Stimulated activated CD4-positive, alpha-beta T cell treated with anti-CD3 and anti-CD28 coated beads, Interleukin-15, amount 100 ng/mL, for 24 hours (primary cell): ENCODE measurements at regions not wholly inside any gene's neighbourhood (a gene's known extent, or its start where the extent isn't known, plus 50 kb on each side); places are given as distances from the start of the nearest gene placed in this dataset.
"Not testable (repeated sequence)": the region's sequence is repeated elsewhere in the genome, so short reads cannot be mapped to it uniquely, and the experiment has no call there.

Source experiments
- DNase-seq: peaks from one replicate; pipeline ENCODE4 v3.0.0-alpha.2; 2020

DNA sequence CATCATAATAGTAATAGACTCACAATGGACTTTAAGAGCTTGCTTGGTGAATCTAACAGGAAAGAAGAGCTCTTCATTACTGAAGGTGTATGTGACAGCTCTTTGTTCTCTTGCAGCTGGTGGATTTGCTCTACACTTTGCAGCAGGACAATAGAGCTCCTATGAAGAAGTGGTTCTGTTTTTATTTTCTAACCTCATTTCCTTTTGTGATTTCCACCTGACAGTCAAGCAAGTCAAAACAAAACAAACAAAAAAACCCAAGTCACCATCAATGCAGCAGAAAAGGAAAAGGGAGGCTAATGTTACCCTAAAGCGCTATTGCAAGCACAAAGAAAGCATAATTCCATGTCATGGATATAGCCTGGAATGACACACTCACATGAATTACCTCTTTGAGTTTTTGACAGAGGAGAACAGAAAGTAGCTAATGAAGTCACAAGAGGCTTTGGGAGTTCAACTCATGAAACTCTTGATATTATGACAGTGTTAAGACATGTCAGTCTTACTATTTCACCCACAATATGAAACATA lies 1188.1 kb downstream of the EPHA7 start:
- no peak for DNase-seq

DNA sequence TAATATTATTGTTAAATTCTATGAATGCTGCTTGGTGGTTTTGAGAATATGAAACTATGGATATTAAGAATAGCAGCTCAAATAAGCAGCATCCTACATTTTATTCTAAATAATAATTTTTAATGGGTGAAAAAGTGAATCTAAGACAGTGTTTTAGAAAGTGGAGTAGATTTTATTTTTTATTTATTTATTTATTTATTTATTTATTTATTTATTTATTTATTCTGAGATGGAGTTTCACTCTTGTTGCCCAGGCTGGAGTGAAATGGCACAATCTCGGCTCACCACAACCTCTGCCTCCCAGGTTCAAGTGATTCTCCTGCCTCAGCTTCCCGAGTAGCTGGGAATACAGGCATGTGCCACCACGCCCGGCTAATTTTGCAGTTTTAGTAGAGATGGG lies 1199.4 kb downstream of the EPHA7 start:
- not testable (repeated sequence) for DNase-seq

GRCh38 chr6:92216717-92217116 lies 1202.6 kb downstream of the EPHA7 start:
- no peak for DNase-seq

GRCh38 chr6:92201618-92202017 lies 1217.7 kb downstream of the EPHA7 start:
- no peak for DNase-seq

GRCh38 chr6:92196325-92196724 lies 1223.0 kb downstream of the EPHA7 start:
- DNase-seq = no peak

GRCh38 chr6:92195796-92196195 lies 1223.6 kb downstream of the EPHA7 start:
- no peak for DNase-seq

GRCh38 chr6:92188016-92188415 lies 1231.3 kb downstream of the EPHA7 start:
- DNase-seq = no peak

DNA sequence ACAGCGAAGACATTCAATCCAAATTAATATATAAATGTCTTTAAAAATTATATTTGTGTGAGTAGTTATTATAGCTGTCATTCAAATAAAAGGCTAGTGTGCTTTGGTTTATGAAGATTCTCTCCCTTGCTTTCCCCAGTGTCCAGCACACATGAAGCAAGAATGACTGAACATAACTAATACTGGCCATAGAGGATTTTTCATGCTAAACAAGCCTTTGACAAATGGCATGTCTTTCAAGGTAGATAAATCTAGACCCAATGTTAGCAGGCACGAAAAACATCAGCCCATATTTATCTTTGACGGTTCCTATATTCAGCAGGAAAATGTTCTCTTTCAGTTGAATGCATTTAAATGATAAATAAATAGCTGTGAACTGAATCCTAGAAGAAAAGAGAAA lies 1234.4 kb downstream of the EPHA7 start:
- no peak for DNase-seq

DNA sequence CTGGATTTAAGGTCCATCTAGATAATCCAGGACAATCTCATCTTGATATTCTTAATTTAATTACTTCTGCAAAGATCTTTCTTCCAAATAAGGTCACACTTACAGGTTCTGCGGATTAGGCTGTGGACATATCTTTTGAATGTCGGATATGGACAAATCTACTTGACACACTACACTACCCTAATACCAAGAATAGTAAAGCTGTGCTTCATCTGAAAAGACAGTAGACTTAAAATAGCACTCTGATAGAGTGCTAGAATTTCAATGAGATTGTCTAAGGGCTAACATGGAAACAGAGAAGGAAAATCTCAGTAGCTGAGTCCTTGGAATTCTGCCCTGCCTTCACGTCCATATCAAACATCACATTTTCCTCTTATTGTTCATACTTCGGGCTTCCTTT lies 1238.0 kb downstream of the EPHA7 start:
- no peak for DNase-seq

GRCh38 chr6:92180090-92180489 lies 1239.3 kb downstream of the EPHA7 start:
- DNase-seq = no peak

DNA sequence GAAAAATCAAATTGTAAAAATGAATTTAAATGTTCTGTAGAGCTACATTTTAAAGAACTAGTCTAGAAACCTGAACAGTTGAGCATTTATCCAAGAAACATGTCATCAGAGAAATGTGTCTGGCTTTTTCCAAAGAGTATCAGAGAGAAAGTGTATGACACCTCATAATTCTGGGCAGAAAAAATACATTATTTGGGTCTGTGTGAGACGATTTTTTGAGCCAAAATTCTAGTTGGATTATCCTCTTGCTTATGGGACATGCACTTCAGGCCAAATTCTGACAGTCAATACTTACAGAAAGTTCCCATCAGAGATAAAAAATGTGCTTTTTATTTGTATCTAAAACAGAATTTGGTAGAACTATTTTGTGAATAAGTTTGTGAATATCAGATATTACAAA lies 1242.7 kb downstream of the EPHA7 start:
- DNase-seq = no peak

- no peak for DNase-seq
These were observed 1244.8 kb downstream of the EPHA7 start for GRCh38 chr6:92174398-92175073.

DNA sequence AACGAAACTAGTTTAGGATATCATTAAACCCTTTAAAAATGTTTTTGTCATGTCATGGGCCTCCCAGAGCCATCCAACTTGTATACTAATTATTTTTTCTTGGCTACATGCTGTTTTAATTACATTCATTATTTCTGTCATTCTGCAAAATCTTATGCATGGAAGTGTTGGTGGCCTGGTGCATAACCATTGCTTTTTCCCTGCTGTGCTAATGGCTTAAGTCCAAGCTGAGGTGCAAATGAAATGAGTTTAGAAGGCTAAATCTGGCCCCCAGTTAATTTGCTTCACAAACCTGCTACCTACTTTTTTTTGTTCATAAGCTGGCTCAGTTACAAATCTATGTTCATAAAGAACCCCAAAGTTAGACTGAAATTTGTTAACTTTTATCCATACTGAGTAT lies 1249.9 kb downstream of the EPHA7 start:
- no peak for DNase-seq

DNA sequence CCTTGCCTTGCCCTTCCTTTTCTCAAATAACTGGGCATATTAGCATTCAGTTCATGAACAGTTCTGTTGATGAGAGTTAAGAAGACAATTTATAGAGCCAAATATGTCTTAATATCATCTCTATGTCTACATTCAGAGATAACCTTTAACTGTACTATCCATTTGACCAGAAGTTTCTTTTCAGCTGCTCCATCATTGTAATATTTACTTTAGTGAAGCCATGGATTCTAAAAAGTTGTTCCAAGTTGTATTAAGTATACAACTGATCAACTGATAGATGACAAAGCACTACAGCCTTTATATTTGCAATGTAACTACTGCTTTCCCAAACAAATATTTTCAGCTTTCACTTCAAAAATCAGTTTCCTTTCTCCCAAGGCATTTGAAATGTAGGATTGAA lies 1252.7 kb downstream of the EPHA7 start:
- no peak for DNase-seq

- DNase-seq = no peak
These were observed 1257.4 kb downstream of the EPHA7 start for GRCh38 chr6:92161953-92162352.

DNA sequence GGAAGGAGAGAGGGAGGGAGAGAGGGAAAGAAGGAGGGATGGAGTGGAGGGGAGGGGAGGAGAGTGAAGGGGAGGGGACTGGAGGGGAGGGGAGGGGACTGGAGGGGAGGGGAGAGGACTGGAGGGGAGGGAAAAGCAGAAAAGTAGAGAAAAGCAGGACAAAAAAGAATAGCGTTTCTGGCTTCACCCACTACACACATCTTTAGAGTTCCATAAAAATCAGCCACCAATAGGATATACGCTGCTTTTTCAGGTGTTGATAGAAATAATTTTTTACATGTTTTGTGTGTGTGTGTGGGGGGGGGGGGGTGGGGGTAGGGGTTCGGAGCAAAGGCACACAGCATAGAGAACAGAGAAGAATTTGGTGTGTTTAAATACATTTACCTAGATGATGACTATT lies 1259.1 kb downstream of the EPHA7 start:
- no peak for DNase-seq

- no peak for DNase-seq
These were observed 1260.3 kb downstream of the EPHA7 start for GRCh38 chr6:92159046-92159445.

DNA sequence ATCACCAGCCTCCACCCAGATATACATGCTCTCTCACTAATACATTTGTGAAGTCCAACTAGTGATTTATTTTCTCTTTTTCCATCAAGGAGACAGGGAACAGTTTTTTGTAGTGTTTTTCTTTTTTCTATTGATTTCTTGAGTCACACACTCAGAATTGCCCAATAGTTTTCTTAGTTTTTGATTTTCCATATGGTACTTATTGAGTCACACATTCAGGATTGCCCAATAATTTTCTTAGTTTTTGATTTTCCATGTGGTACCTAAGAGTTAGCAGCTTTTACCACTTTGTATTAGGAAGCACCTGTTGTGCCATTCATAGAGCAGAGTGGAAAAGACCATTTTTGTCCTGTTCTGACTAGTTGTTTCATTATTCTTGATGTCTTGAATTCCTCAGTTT lies 1268.8 kb downstream of the EPHA7 start:
- DNase-seq = no peak

- DNase-seq = no peak
These were observed 1272.1 kb downstream of the EPHA7 start for GRCh38 chr6:92147246-92147645.

DNA sequence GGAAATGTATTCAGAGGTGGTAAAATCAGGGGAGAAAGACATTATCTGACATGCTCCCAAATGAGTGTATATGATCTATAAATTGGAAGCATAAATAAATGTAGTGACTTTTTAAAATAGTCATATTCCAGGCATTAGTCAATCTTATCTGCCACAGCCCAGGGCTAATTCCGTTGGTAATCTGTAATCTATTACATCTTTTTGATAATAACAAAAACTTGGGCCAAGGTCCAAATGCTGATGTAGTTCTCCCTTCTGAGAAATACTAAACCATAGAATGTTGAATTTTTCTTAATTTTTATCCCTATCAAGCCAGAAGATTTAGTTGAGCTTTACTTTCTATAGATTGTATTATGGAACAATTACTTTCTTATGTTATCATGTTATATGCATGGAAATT lies 1279.8 kb downstream of the EPHA7 start:
- no peak for DNase-seq

DNA sequence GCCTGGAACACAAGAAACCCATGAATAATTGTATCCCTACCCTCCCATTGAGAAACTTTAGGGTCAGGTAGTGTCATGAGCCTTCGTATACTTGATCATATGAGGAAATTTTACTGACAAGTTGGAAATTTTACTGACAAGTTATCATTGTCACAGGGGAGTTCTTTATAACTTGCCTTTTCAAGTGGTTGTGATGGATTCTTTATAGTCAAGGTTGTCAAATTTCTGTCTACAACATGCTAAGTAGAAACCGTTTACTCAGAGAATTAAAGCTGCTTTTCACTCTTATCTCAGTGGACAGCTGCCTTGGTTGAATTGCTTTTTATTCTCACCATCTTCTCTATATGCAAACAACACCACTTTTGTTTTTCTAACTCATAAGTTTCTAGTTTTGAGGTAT lies 1286.4 kb downstream of the EPHA7 start:
- DNase-seq = no peak

- no peak for DNase-seq
These were observed 1286.9 kb downstream of the EPHA7 start for GRCh38 chr6:92132457-92132856.

GRCh38 chr6:92130944-92131343 lies 1288.4 kb downstream of the EPHA7 start:
- no peak for DNase-seq

- no peak for DNase-seq
These were observed 1292.4 kb downstream of the EPHA7 start for GRCh38 chr6:92126983-92127382.

DNA sequence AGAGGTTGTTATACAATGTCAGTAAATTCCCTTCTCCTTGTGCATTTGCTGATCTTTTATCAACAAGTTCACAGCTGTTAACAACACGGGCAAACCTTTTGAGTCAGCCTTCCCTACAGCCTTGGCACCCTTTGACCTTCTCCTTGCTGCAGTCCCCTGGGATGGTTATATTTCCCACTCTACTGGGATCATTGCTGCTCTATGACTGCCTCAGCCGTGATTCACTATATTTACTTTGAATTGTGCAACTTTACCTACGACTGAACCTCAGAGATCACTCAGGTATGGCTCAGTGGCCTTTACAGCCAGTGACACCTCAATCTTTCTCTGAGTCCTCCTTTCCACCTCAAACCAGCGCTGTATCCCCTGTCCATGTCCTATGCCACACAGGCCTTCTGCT lies 1293.3 kb downstream of the EPHA7 start:
- no peak for DNase-seq
